Endothelial cell of umbilical vein (primary cell): ENCODE measurements at regions not wholly inside any gene's neighbourhood (a gene's known extent, or its start where the extent isn't known, plus 50 kb on each side); places are given as distances from the start of the nearest gene placed in this dataset.

Source experiments
- BruUV-seq: library from RNA; stranded (reverse); fragments of 400-500 nt; replicated peaks from 2 replicates; lab custom pipeline; 2021; lab: Mats Ljungman, UMichigan
- CTCF ChIA-PET: fragments of 300-600, 350-600 bp; sonication (Branson Sonifier 250); formaldehyde crosslinking; loops from one replicate; lab custom pipeline; 2021; ENCODE audit warnings: antibody characterized with exemption, inconsistent platforms; lab: Charles Lee
- POLR2A ChIA-PET: fragments of 300-600, 350-600 bp; sonication (Branson Sonifier 250); formaldehyde crosslinking; loops from one replicate; lab custom pipeline; 2021; ENCODE audit warnings: antibody characterized with exemption, inconsistent platforms; lab: Charles Lee
- DNase-seq: peaks from one replicate; pipeline ENCODE4 v3.0.0-alpha.2; 2011; ENCODE audit warnings: low read depth, low spot score
- FAIRE-seq: peaks from 2 replicates; lab custom pipeline; 2011; peaks lifted over from hg19 to GRCh38; lab: Jason Lieb, UNC
- H2AFZ ChIP-seq: 2 replicates; pipeline ENCODE4 v1.6.0; 2012; ENCODE audit warnings: low read depth, low read length, control low read depth, inconsistent platforms
- H3K27ac ChIP-seq: 2 replicates; pipeline ENCODE4 v1.5.1; 2011; ENCODE audit warnings: low read depth, mild to moderate bottlenecking, control low read depth, low read length, moderate library complexity; ENCODE audit not compliant: insufficient read depth
- H3K27me3 ChIP-seq, 2 experiments: 2 replicates each; pipeline versions ENCODE4 v1.6.0 to v1.6.1; 2011; ENCODE audit warnings: low read length in 2 of 2, mixed read lengths in 1 of 2; ENCODE audit not compliant: control insufficient read depth in 2 of 2, insufficient read depth in 2 of 2
- H3K36me3 ChIP-seq, 2 experiments: 2 replicates in 1 of 2; 3 replicates in 1 of 2; pipeline ENCODE4 v1.5.1; 2011; ENCODE audit warnings: low read length in 2 of 2, mild to moderate bottlenecking in 1 of 2, moderate library complexity in 1 of 2; ENCODE audit not compliant: control insufficient read depth in 2 of 2, insufficient read depth in 2 of 2; ENCODE audit errors: extremely low read depth in 1 of 2
- H3K4me1 ChIP-seq: 3 replicates; pipeline ENCODE4 v1.5.1; 2011; ENCODE audit warnings: mild to moderate bottlenecking, low read length; ENCODE audit not compliant: control insufficient read depth, insufficient read depth; ENCODE audit errors: extremely low read depth
- H3K4me2 ChIP-seq: 2 replicates; pipeline ENCODE4 v1.6.1; 2011; ENCODE audit warnings: low read length, control low read depth, mixed read lengths; ENCODE audit not compliant: insufficient read depth
- H3K4me3 ChIP-seq, 3 experiments: fragments of 200-600 bp in 1 of 3; sonication (generic), shearing (Covaris generic) in 1 of 3; replicated peaks in 1 of 3; 2 replicates each; pipeline ENCODE4 v1.5.1; 2011 to 2016; ENCODE audit warnings: control low read depth in 3 of 3, low read length in 3 of 3, mild to moderate bottlenecking in 2 of 3, inconsistent platforms in 1 of 3, low read depth in 1 of 3, moderate library complexity in 1 of 3; ENCODE audit not compliant: insufficient read depth in 1 of 3
- H3K79me2 ChIP-seq: 2 replicates; pipeline ENCODE4 v1.6.0; 2012; ENCODE audit warnings: low read length, inconsistent platforms; ENCODE audit not compliant: control insufficient read depth, insufficient read depth
- H3K9ac ChIP-seq: replicated peaks from 2 replicates; pipeline ENCODE3; 2011; ENCODE audit warnings: low read length, control low read depth; ENCODE audit not compliant: insufficient read depth; ENCODE audit errors: extremely low read depth
- H3K9me1 ChIP-seq: replicated peaks from 3 replicates; pipeline ENCODE4 v1.6.0; 2011; ENCODE audit warnings: mild to moderate bottlenecking, low read length; ENCODE audit not compliant: control insufficient read depth, insufficient read depth; ENCODE audit errors: extremely low read depth
- H3K9me3 ChIP-seq: replicated peaks from 2 replicates; pipeline ENCODE4 v1.5.1; 2012; ENCODE audit warnings: low read length, inconsistent platforms; ENCODE audit not compliant: control insufficient read depth, insufficient read depth
- H4K20me1 ChIP-seq: replicated peaks from 2 replicates; pipeline ENCODE3; 2011; ENCODE audit warnings: mild to moderate bottlenecking, low read length; ENCODE audit not compliant: control insufficient read depth, insufficient read depth; ENCODE audit errors: extremely low read depth
- CTCF ChIP-seq, 2 donors: IDR thresholded peaks; 1 replicate in 1 of 2; 2 replicates in 1 of 2; pipeline ENCODE4 v1.5.1; 2011; ENCODE audit warnings: low read length in 2 of 2, mild to moderate bottlenecking in 2 of 2, moderate library complexity in 2 of 2, control low read depth in 1 of 2, inconsistent platforms in 1 of 2, low read depth in 1 of 2; ENCODE audit not compliant: insufficient read depth in 1 of 2; ENCODE audit errors: extremely low read depth in 1 of 2
- EZH2 ChIP-seq: IDR thresholded peaks from 2 replicates; pipeline ENCODE4 v1.6.1; 2012; ENCODE audit warnings: borderline replicate concordance, low read depth, mild to moderate bottlenecking, moderate library complexity, low read length, inconsistent platforms; ENCODE audit not compliant: severe bottlenecking
- FOS ChIP-seq: IDR thresholded peaks from 2 replicates; pipeline ENCODE4 v1.6.1; 2011; ENCODE audit warnings: mild to moderate bottlenecking, low read length, moderate library complexity, borderline replicate concordance; ENCODE audit not compliant: insufficient read depth
- GATA2 ChIP-seq: IDR thresholded peaks from 2 replicates; pipeline ENCODE4 v1.7.0; 2011; ENCODE audit warnings: low read depth, mild to moderate bottlenecking, moderate library complexity, mixed read lengths, low read length; ENCODE audit not compliant: insufficient read length, insufficient read depth
- JUN ChIP-seq: IDR thresholded peaks from 2 replicates; pipeline ENCODE4 v1.6.1; 2011; ENCODE audit warnings: borderline replicate concordance, low read depth; ENCODE audit not compliant: insufficient read length, insufficient read depth
- MAX ChIP-seq: IDR thresholded peaks from 2 replicates; pipeline ENCODE4 v1.6.1; 2011; ENCODE audit not compliant: insufficient read depth, insufficient read length
- MYC ChIP-seq: IDR thresholded peaks from one replicate; pipeline ENCODE4 v1.6.1; 2011; ENCODE audit warnings: mild to moderate bottlenecking, low read depth, low read length
- POLR2A ChIP-seq: IDR thresholded peaks from 2 replicates; pipeline ENCODE4 v1.6.1; 2012; ENCODE audit warnings: low read depth, mild to moderate bottlenecking, control low read depth, low read length
- POLR2AphosphoS5 ChIP-seq: IDR thresholded peaks from 2 replicates; pipeline ENCODE4 v1.6.1; 2012; ENCODE audit warnings: low read depth, mild to moderate bottlenecking, control low read depth, low read length, moderate library complexity; ENCODE audit not compliant: insufficient read depth
- dilution Hi-C: fragments of 300-500 bp; cut with MboI; formaldehyde crosslinking; loops from one replicate; pipeline ENCODE4 v1.15.0; 2019; ENCODE audit warnings: low sequenced_read_pairs; ENCODE audit not compliant: extremely low pct_ligation_motif_present
- intact Hi-C: fragments of 100-400 bp; cut with micrococcal nuclease; formaldehyde crosslinking; loops from one replicate; pipeline ENCODE4 v1.10.0; 2022

GRCh38 chr1:181204530-181204929 lies 116.0 kb downstream of the IER5 start:
- Histone ChIP-seq H3K4me3 (no peak overlapping the region), H3K79me2 (no peaks in the 10 kb centered on the region), H3K9me1 (no peaks in the 10 kb centered on the region), H3K4me1 (no peaks in the 10 kb centered on the region), H3K4me2 (no peak overlapping the region), H3K9ac (no peak overlapping the region), H3K36me3 (no peaks in the 10 kb centered on the region), H4K20me1 (no peaks in the 10 kb centered on the region), H3K27ac (no peak overlapping the region), H3K9me3 (no peaks in the 10 kb centered on the region), H2AFZ (no peak overlapping the region), H3K27me3 (no peaks in the 10 kb centered on the region)
- DNase-seq, result no peak
- no peak for FAIRE-seq
- intact Hi-C loops (no loop called here), dilution Hi-C loops (loop anchor here (25.0 kb wide), 1 partner anchor 208 kb away; no protein-coding TSS in a partner anchor)
- no peak for TF ChIP-seq MYC
- TF ChIP-seq EZH2, result no peak
- TF ChIP-seq GATA2, result no peak
- TF ChIP-seq MAX, result no peak
- TF ChIP-seq POLR2A, result no peak
- TF ChIP-seq FOS, result no peak
- TF ChIP-seq JUN, result no peak
- BruUV-seq, result no TSS peak
- ChIA-PET POLR2A (no interaction called here), CTCF (no interaction called here)

GRCh38 chr1:181205901-181206300 lies 117.4 kb downstream of the IER5 start:
- DNase-seq, result no peak
- Histone ChIP-seq H3K4me2 (no peak overlapping the region), H3K79me2 (no peaks in the 10 kb centered on the region), H3K9ac (no peak overlapping the region), H3K9me1 (no peaks in the 10 kb centered on the region), H3K36me3 (no peaks in the 10 kb centered on the region), H3K27me3 (no peaks in the 10 kb centered on the region), H3K9me3 (no peaks in the 10 kb centered on the region), H4K20me1 (no peaks in the 10 kb centered on the region), H3K4me1 (no peaks in the 10 kb centered on the region), H3K27ac (no peak overlapping the region), H2AFZ (no peak overlapping the region), H3K4me3 (no peak overlapping the region)
- CTCF ChIA-PET, result no interaction called here
- no peak for TF ChIP-seq JUN
- TF ChIP-seq POLR2AphosphoS5, result no peak
- no peak for TF ChIP-seq CTCF (IDR thresholded peaks at IDR 0.05; ENCODE audit: extremely low read depth in 1 of 2, insufficient read depth in 1 of 2, low read depth in 1 of 2, low read length in 2 of 2)
- TF ChIP-seq FOS, result no peak
- TF ChIP-seq GATA2, result no peak
- TF ChIP-seq MYC, result no peak
- TF ChIP-seq POLR2A, result no peak
- no peak for TF ChIP-seq EZH2
- no peak for TF ChIP-seq MAX
- dilution Hi-C loops (loop anchor here (25.0 kb wide), 1 partner anchor 206 kb away; no protein-coding TSS in a partner anchor), intact Hi-C loops (no loop called here)
- no TSS peak for BruUV-seq
- no peak for FAIRE-seq
- POLR2A ChIA-PET, result interaction anchor here (0.5 kb wide), 1 partner anchor 16 kb away, joined by 4 read pairs; no protein-coding TSS in a partner anchor
